ENCODE measurements at regions not wholly inside any gene's neighbourhood (a gene's known extent, or its start where the extent isn't known, plus 50 kb on each side); places are given as distances from the start of the nearest gene placed in this dataset.

DNA sequence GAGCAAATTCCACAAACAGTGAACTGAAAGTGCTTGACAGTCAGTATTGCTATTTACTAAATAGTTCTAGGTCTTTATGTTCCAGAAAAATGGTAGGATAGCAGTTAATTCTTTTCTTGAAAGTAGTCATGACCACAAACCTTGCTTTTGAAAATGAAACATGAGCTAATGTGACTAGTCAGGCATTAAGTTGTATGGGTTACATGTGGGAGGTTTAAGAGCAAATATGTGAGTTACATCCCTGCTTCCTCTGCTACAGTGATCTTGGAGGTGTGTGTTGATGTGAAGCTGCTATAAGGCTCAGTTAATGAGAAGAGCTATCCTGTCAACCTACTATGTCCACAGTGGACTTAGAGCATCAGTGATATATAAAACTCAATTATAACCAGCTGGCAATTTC, 741.6 kb downstream of the FSCB start:
- H3K9me3 ChIP-seq (ENCODE audit: control insufficient read depth, insufficient read depth, low read length) = no peaks in the 10 kb centered on the region
- POLR2A ChIA-PET = no interaction called here
- CTCF ChIA-PET = no interaction called here
- no peak for TF ChIP-seq CTCF (IDR thresholded peaks at IDR 0.05; ENCODE audit: low read depth, low read length)
- no peaks in the 10 kb centered on the region for H3K27me3 ChIP-seq (ENCODE audit: control insufficient read depth, insufficient read depth, low read length)
- H3K4me3 ChIP-seq (ENCODE audit: low read depth, low read length) = no peak overlapping the region
- no peak for DNase-seq (ENCODE audit: low read depth, low spot score)
- H3K27ac ChIP-seq (ENCODE audit: low read depth, low read length) = no peak overlapping the region

- H3K4me3 ChIP-seq (ENCODE audit: low read depth, low read length) = no peak overlapping the region
- no peak for DNase-seq (ENCODE audit: low read depth, low spot score)
These were observed 742.6 kb downstream of the FSCB start for GRCh38 chr14:43764433-43764832.

DNA sequence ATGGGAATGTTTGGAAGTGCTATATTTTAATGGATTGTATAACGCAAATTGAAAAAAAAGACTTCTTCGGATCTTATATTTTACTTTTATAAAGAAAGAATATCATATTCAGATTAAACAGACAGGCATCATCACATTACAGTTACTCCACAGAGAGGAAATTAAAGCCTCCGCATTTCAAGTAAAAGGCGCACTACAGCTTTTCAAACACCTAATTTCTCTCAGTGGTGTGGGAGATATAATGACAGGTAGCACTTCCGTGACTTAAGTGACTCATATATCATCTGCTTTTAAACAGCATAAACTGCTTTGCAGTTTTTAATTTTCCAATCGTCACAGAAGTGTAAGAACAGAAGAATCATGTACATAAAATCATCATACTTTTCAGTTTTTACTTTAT, 751.4 kb downstream of the FSCB start:
- no peaks in the 10 kb centered on the region for H3K9me3 ChIP-seq (ENCODE audit: control insufficient read depth, insufficient read depth, low read length)
- no peak for DNase-seq (ENCODE audit: low read depth, low spot score)
- no peak for TF ChIP-seq CTCF (IDR thresholded peaks at IDR 0.05; ENCODE audit: low read depth, low read length)
- no peak overlapping the region for H3K27ac ChIP-seq (ENCODE audit: low read depth, low read length)
- POLR2A ChIA-PET = no interaction called here
- no peak overlapping the region for H3K4me3 ChIP-seq (ENCODE audit: low read depth, low read length)
- H3K27me3 ChIP-seq (ENCODE audit: control insufficient read depth, insufficient read depth, low read length) = no peaks in the 10 kb centered on the region
- CTCF ChIA-PET = no interaction called here

More at GRCh38 chr14:43764433-43764832, 742.6 kb downstream of the FSCB start:
- no peaks in the 10 kb centered on the region for H3K9me3 ChIP-seq (ENCODE audit: control insufficient read depth, insufficient read depth, low read length)
- H3K27ac ChIP-seq (ENCODE audit: low read depth, low read length) = no peak overlapping the region
- no peak for TF ChIP-seq CTCF (IDR thresholded peaks at IDR 0.05; ENCODE audit: low read depth, low read length)
- no peaks in the 10 kb centered on the region for H3K27me3 ChIP-seq (ENCODE audit: control insufficient read depth, insufficient read depth, low read length)
- ChIA-PET CTCF (no interaction called here), POLR2A (no interaction called here)

DNA sequence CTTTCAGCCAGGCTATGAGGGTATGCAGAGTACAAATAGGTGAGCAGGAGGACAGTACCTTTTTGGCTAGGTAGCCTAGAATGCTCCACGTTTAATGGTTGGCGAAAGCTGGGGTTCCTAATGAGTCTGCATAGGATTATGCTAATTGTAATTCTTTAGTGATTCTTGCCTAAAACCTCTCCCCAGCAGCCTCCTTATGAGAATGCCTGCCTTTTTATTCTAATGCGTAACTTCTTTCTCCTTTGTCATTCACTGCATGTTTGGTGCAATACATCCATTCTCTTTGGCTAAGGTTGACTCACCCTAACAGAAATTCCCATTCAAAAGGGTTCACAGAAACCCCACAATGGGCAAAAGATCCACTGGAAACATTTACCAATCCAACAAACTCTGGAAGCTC, 752.2 kb downstream of the FSCB start:
- no peaks in the 10 kb centered on the region for H3K27me3 ChIP-seq (ENCODE audit: control insufficient read depth, insufficient read depth, low read length)
- H3K27ac ChIP-seq (ENCODE audit: low read depth, low read length) = no peak overlapping the region
- no peaks in the 10 kb centered on the region for H3K9me3 ChIP-seq (ENCODE audit: control insufficient read depth, insufficient read depth, low read length)
- ChIA-PET CTCF (no interaction called here), POLR2A (no interaction called here)
- DNase-seq (ENCODE audit: low read depth, low spot score) = no peak
- TF ChIP-seq CTCF (IDR thresholded peaks at IDR 0.05; ENCODE audit: low read depth, low read length) = no peak
- H3K4me3 ChIP-seq (ENCODE audit: low read depth, low read length) = no peak overlapping the region

- ChIA-PET POLR2A (no interaction called here), CTCF (no interaction called here)
- Histone ChIP-seq H3K27ac (ENCODE audit: low read depth, low read length) (no peak overlapping the region), H3K27me3 (ENCODE audit: control insufficient read depth, insufficient read depth, low read length) (no peaks in the 10 kb centered on the region), H3K9me3 (ENCODE audit: control insufficient read depth, insufficient read depth, low read length) (no peaks in the 10 kb centered on the region), H3K4me3 (ENCODE audit: low read depth, low read length) (no peak overlapping the region)
- DNase-seq (ENCODE audit: low read depth, low spot score) = no peak
- no peak for TF ChIP-seq CTCF (IDR thresholded peaks at IDR 0.05; ENCODE audit: low read depth, low read length)
These were observed 761.3 kb downstream of the FSCB start for GRCh38 chr14:43745746-43746145.

Measured in AG04450 (cell line).